Activated CD8-positive, alpha-beta memory T cell treated with anti-CD3 and anti-CD28 coated beads for 24 hours (primary cell): ENCODE measurements at regions not wholly inside any gene's neighbourhood (a gene's known extent, or its start where the extent isn't known, plus 50 kb on each side); places are given as distances from the start of the nearest gene placed in this dataset.

Experiments
- DNase-seq: peaks from one replicate; pipeline ENCODE4 v3.0.0-alpha.2; 2020

DNA sequence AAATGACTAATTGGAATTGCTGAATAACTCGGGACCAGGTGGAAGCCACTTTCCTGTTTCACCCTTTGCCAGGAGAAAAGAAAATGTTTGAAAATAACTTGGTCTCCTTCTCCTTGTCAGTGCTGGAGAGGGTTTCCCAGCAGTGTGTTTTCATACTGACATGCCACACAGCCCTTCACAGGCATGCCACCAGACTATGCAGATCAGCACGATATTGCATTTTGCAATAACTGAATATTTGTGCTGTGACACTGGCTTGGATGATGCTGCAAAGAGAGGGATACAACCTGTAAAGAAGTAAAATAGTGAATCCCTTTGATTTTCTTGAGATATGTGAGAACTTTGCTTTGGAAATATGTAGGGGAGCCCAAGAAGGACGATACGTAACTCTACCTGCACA, 200.0 kb upstream of the NAV2 start:
- DNase-seq = no peak

DNA sequence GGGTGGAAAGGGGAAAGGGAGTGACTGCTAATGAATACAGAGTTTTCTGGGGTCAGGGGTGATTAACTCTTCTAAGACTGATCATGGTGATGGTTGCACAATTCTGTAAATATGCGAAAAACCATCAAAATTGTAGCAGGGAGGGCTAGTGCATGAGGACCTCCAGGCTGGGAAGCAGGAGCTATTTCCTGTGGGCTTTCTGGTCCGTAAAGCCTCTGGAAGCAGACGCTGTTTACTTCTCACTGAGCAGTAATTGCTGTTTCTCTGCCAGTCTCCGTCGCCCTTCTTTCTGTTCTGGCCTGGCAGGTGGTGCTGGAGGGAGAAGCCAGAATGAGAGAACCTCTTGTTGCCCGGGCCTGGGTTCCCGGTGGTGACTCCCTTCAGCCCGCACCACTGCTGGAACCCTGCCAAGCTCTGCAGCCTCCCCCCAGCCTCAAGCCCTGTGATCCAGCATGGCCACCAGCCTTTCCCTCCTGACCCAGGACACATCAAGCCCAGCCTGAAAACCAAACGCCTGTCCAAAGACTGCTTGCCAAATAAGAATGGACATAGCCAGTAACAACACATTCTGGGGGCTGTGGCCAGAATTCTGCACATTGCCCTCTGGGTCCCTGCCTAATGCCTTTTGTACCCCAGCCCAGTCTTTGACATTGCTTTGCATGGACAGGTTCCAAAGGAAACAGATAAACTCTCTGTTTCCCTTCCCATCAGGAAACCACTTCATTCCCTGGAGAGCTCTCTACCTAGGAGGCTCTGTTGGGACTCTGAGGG, 201.0 kb upstream of the NAV2 start:
- no peak for DNase-seq

DNA sequence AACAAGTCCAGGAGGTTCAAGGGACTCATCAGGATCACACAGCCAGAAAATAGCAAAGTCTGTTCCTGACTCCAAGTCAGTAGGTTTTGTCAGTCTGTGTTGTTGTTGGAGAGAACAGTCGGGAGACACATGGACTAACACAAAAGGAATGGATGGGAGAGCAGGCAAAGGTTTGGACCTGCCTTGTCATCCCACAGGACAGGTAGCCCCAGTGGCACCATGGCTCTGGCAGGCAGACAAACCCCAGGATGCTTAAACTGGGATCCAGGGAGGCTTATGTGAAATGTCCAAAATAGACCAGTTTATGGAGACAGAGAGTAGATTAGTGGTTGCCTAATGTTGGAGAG, 201.6 kb upstream of the NAV2 start:
- no peak for DNase-seq

DNA sequence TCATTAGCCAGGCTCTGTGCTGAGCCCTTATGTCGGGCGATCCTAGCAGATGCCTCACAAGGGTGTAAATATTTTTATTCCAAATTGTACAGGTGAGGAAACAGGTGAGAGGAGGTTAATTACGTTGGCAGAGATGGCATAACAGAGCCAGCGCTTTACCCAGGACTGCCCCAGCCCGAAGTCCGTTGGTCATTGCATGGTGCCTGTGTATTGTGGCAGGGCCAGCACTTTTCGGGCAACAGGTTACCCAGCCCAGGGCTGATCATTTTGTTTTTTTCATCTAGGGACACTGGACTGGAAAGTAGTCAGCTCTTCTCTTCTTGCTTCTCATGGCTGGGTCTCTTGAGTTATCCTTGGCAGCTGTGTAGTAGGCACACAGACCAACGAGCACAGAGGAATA, 202.2 kb upstream of the NAV2 start:
- DNase-seq = no peak

DNA sequence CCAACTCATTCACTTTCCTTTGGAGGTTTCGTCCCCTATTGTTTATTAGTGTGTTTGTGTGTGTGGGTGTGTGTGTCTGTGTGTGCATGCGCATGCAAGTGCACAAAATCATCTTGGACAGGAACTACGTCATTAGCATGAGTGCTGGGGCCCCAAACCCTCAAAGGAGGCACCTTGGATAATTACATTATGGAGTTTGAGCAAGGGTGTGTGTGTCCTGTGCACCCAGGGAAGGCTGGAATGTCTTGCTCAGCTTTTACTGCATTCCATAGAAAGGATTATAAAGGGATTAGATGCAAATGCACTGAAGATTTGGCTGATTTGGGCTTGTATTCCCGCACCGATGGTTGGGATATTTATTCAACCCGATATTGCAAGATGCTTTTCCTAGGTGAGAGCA, 203.4 kb upstream of the NAV2 start:
- DNase-seq = no peak

DNA sequence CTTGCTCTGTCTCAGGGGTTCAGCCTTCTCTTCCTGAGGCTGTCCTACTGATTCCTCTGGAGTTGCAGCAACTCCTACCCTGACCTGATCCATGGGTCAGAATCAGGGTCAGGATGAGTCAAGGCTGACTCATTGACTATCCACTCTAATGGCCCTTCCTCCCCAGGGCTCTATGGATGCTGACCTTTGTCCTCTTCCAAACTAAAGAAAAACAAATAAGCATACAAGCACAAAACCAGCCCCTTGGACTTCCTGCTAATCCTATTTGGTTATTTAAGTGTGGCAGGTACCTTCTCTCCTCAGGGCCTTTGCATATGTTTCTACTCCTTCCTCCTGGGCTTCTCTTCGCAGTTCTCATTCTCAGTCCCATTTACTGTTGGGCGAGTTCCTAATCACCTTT, 204.5 kb upstream of the NAV2 start:
- no peak for DNase-seq

DNA sequence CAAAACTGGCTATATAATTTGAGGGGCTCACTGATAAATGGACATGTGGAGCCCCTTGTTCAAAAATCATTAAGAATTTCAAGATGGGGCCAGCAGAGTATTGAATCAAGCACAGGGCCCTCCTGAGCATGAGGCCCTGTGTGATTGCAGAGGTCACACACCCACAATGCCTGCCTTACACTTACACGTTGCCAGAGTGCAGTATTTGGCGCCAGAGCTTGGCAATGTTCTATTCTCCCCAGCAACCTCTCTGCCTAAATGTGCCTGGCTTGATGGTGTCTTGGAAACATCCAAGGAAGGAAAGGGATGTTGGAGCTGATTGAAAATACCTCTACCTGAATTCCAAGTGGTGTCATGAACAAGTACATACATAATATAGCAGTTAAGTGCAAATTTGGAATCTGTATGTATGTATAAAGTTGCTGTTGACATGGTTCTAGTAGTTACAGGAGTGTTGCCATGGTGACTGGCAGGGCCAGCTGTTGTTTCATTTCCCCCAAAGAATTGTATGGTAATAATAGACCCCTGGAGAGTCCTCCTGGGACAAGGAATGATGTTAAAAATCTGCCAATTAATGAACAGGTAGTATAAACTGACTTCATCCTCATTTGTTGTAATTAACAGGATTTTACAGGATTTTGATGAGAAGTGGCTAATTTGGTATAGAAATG, 205.7 kb upstream of the NAV2 start:
- DNase-seq = no peak

DNA sequence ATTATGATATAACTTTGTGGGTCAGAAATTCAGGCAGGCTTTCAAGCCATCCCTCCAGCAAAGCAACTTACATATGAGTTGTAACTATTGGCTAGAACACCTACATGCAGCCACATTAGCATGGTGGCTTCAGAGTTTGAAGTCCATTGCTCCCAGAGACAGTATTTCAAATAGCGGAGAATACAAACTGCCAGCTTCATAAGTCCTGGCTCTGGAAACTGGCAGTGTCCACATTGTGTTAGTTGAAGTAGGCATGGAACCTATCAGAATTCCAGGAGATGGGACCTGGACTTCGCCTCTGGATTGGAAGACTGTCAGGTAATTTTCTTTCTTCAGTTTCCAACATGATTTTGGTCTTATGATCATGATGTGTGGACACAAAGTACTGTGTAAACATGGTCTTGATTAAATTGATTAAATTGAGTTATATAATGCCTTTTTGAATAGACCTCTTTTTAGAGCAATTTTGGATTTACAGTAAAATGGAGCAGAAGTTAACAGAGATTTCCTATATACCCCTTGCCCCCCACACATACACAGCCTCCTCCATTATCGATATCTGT, 209.9 kb upstream of the NAV2 start:
- DNase-seq = no peak

DNA sequence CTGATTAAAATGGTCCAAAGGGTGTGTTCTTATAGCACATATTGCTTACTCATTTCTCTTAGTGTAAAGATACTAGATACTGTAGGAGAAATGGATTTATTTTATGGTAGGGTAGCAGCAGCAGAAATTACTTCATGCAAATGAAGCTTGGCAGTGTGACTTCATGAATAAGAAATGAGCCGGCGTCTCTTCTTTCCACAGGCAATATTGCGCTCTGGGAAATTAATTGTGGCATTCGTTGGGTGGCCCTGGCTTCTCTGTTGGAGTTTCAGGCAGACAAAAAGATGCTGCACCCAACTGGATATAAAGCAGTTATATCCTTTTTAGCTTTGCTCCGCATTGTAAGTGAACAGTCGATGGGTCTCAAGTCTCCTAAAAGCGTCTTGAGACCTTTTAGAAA, 211.0 kb upstream of the NAV2 start:
- DNase-seq = no peak

DNA sequence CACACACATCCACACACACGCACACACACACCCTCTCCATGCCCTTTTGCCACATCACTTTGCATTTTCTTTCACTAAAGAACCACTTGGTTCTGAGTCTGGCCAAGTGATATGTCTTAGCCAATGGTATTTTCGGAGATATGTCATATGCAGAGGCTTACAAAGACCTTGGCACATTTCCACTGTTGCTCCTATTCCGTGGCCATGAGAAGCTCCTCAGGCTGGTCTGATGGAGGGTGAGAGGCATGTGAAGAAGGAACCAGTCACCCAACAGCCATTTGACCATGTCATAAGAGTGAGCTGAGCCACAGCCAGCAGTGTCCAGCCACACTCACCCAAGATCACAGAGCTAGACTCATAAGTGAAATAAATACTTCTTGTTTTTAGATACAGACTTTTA, 212.6 kb upstream of the NAV2 start:
- no peak for DNase-seq

DNA sequence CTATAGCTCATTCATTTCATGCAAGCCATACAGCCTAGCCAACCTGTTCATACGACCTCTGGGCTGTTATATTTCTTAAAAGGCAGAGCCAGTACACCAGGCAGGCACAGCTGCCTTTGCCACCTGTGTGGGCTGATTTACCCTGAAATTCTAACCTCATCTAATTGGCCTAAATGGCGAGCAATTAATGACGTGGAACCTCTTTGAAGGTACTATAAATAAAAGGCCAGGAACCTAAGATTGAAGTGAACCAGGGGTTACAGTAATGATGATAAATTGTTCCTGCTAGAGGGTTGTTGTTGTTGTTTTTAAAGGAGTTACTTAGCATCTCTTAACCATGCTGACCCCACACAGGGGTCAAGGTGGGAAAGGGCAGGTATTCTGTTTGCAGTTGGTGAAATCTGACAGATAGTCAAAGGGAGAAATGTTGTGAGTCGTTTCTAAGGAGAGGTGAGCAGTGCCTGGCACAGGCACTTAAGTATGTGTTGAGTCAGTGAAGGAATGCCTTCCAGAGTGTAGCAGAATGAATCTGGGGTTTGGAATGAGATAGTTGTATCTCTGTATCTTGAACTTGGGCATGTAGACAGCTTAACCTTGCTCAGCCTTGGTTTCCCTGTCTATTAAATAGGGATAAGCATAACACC, 213.5 kb upstream of the NAV2 start:
- no peak for DNase-seq

DNA sequence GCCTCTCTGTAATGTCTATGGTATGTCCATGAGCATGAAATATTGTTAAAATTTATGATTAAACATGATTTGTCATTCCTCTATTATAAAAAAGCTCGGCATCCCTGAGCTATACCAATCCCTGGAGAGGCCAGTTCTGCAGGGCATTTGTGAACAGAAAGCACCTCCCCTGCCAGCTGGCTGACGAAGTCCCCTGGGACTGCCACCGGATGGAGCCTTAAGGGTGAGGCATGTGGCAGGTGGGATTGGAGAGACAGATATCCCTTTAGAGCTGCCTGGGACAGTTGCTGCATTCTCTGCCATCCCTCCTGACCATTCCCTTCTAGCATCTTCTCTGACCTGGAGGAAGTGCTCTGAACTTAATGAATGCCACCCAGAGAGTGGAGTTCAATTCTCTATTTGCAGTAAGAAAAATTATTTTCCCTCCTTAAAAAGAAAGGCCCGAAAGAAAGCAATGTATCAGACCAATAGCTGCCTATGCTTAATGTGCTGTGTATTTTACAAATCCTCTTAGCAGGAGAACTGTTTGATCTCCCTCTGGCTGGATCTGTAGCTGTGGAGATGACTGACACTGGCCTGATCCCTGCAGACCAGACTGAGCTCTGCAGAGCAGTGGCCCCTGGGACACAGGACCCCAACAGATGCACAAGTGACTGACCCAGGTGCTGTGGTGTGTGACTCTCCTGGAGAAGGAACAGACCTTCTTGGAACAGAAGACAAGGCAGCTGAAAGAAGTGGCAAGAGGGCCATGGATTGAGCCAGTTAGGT, 219.0 kb upstream of the NAV2 start:
- DNase-seq = no peak

DNA sequence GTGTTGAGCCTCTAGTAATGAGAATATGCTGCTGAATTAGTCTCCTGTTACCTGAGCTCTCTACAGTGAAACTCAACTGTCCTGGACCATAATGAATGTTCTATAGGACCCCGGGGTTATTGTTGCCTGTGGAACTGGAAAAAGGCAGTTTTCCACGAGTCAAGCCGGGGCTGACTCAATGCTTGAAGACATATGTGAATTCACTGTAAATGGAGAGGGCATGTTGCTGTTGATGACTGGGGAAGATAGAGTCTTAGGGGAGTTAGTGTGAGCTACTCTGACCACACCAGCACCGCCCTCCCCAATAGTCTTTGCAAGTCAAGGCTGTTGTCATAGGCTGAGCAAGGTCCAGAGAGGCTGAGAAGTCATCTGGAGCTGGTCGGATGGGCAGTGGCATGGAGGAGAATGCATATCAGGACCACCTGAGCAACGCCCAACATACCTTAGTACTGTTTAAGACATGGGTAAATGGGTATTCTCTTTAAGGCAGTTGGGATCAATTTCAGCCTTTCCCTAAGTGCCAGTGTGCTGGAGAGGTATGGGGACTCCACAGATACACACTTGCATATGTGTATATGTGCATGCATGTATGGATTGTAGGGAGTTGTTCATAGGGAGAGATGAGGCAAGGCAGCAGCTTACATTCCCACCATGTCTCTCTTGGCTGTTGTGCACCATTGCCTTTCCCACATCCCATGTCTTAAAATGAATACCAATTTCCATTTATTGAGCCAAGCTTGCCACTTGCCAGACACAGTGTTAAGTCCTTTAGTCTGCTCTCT, 230.1 kb upstream of the NAV2 start:
- no peak for DNase-seq

DNA sequence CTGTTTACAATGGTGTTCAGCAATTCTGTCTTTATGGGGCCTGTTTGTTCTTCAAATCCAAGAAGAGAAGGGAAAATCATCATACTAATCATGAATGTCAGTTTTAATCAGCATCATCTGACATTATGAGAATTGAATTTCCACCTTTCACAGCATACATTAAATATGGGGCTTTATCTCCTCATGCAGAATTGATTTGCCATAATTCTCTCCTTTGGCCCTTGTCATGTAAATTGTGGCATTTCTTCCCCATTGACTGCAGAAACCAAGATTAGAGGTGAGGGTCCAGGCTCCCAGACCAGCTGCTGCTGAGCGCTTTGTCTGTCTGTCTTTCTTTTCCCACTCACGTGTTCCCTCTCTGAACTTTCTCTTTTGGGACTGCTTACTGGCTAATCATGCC, 232.1 kb upstream of the NAV2 start:
- no peak for DNase-seq

DNA sequence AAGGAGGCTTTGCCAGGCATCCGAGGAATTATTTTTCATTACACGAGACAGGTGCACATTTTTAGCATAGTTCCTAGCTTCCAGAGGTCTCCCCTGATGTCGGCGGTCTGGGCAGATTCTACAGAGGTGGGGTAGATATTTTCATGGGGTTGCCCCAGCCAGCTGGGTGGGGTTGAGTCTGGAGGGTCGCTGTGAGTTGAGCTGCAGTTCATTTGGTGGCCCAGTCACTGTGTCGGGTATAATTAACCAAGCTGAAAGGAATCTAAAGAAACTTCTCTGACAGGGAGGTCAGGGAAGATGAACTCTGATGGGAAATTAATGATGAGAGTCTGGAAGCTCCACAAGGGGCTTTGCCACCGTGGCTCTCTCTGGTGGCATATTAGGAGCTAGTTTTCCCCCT, 233.7 kb upstream of the NAV2 start:
- no peak for DNase-seq

DNA sequence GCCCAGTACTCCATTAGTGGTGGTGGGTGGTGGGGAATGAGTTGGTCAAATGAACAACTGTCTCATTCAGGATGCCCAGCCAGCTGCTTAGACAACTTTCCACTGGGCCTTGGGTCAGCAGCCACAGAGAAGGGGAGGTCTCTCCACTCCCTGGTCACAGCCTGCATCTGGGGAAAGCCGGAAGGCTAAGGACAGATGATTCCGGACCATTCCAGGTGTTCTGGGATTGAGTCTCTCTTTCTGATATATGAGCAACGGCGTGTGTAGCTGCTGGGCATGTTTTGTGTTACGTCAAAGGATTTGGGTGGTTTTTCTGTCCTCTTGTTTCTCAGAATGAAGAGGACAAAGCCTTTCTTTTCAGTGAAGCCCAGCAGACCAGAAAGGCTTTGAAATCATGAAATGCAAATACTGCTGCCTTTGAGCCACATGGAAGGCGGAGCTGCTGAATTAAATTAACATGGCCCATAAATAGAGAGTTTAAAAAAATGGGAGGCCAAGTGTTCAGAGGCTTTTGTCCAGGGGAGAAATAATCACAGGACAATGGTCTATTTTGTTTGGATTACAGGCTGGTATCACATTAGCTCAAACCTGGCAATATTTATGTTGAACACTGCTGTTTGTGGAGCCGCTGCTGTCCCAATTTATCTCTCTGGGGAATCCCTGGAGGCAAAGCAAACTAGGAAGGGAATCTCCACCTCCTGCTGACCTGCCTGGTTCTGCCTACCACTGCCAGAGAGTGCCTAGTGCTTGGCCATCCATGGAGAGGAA, 234.4 kb upstream of the E2F8 start:
- DNase-seq = no peak

DNA sequence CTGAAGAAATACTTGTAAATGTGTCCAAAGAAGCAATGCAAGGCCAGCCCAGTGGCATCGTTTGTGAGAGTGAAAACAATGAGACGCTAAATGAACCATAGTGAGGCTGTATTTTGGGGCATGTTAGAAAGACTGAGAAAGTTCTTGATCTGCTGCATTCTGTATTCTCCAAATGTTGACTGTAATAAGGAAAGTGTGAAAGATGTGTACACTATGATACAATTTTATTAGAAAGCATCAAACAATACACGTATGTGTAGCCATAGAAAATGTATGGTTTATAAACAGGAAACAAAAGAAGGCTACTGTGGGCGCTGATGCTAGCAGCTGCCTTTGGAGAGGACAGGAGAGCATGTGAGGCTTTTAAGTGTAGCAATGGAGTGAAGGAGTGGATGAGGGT, 233.5 kb upstream of the E2F8 start:
- no peak for DNase-seq

DNA sequence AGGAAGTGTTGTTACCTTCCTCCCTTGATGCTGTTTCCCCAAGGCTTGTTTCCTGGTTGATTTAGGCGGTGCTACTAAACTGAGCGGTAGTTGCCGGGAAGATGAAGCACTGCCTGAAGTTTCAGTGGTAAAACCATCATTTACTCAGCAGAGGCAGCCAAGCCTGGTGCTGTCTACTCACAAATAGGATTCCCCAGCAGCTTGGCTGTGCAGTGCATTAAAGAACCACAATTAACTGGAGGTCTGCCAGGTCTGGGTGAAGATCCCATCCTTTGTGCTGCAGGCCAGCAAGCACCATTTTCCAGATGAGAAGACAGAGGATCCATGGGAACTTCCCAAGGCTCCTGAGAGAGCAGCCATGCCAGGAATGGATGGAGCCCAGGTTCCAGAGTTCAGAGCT, 231.9 kb upstream of the E2F8 start:
- no peak for DNase-seq

DNA sequence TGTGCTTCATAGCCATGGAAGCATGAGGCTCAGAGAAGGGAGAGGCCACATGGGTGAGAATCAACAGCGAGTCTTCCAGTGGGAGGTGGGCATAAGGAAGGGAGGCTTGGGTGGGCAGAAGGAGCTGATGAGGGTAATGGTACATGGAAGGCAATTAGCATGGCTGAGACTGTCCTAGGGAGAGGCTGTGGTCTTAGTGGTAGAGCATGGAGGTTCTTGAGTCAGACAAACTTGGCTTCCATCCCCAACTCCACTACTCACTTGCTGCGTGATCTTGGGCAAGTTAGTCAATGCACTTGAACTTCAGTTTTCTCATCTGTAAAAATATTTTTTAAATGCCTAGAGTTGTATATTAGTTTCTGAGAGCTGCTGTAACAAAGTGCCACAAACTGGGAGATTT, 227.2 kb upstream of the E2F8 start:
- DNase-seq = no peak

DNA sequence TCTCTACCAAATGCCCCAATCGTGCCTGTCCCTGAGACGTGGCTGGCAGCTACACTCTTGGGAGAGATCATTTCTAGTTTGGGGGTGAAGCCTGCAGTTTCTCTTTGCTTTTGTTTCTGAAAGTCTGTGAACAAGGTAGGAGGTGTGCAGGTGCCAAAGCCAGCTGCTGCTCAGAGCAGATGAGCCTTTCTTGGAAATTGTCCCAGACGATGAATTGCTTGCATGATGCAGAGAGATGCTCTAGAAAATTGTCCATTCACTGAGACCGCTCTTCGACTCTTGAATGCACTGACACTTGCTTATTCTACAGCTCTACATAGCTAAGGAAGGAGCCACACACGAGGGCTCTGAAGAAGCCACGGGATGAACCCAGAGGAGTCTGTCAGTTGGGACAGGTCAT, 225.6 kb upstream of the E2F8 start:
- no peak for DNase-seq

DNA sequence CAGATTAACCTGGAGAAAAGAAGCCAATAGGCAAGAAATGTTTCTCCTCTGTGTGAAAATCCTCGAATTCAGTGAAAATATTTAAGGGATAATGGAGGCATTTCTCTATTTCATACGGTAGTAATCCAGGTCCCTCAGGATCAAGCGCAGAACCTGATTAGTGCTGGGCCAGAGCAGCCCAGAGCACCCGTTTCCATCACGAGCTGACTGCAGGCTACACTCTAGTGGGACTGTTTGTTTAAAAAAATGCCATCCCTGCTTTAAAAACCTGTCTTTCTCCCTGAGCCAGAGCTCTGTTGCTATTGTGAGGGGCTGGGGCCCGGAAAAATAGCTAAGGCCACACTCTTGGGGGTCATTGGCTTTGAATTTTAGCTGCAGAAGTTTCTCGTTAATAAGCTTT, 223.2 kb upstream of the E2F8 start:
- DNase-seq = no peak
